GM18951 (cell line): ENCODE measurements at regions not wholly inside any gene's neighbourhood (a gene's known extent, or its start where the extent isn't known, plus 50 kb on each side); places are given as distances from the start of the nearest gene placed in this dataset.

ENCODE experiments used
- POLR2A ChIP-seq: IDR thresholded peaks from 4 replicates; pipeline ENCODE4 v1.6.1; 2011; ENCODE audit warnings: mild to moderate bottlenecking; ENCODE audit not compliant: insufficient read length, insufficient read depth; ENCODE audit errors: extremely low read depth
- in situ Hi-C: fragments of 300-500 bp; cut with MboI; formaldehyde crosslinking; loops from one replicate; pipeline ENCODE4 v1.12.0; 2022; ENCODE audit warnings: low sequenced_read_pairs, mixed read lengths, inconsistent platforms; ENCODE audit not compliant: unreplicated experiment

DNA sequence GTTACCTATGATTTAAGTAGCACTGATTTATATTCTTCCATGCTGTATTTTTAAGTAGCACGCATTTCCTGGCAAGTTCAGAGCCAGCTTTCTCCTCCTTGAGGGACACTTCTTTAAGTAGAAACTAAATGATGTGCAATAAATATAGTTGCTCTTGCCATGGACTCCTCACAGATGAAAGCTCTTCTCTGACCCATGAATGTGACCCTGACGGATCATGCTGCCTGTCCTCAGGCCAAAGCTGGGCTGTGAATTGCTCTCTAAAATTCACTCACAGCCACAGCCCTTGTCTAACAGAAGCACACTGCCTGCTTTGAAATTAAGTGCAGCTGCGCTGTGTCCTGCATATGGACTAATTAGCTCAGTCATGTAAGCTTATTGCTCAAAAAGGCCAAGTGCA is 438.8 kb downstream of the PMP22 start:
- no peak for TF ChIP-seq POLR2A
- in situ Hi-C loops = no loop called here

DNA sequence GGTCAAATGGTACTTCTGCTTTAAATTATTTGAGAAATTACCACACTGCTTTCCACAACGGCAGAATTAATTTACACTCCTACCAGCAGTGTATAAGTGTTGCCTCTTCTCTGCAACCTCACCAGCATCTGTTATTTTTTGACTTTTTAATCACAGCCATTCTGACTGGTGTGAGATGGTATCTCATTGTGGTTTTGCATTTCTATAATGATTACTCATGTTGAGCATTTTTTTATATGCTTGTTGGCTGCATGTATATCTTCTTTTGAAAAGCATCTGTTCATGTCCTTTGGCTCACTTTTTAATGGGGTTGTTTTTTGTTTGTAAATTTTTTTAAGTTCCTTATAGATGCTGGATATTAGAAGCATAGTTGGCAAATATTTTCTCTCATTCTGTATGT is 446.7 kb downstream of the PMP22 start:
- in situ Hi-C loops = no loop called here
- no peak for TF ChIP-seq POLR2A

DNA sequence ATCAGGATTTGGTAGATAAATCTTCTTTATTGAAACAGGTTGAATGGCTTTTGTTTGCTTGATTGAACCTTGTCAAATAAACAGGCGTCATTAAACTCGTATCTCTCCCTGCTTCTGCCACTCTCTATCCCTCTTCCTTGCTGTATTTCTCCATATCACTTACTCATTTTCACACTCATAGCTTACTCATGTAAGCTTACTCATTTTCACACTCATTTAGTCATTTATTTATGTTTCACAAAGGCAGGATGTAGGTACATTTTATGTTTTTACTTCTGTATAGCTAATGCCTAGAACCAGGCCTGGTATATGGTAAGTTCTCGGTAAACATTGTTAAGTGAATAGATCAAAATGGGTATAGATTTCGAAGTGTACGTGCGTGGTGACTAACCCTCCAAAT is 450.0 kb downstream of the PMP22 start:
- no peak for TF ChIP-seq POLR2A
- in situ Hi-C loops = no loop called here

DNA sequence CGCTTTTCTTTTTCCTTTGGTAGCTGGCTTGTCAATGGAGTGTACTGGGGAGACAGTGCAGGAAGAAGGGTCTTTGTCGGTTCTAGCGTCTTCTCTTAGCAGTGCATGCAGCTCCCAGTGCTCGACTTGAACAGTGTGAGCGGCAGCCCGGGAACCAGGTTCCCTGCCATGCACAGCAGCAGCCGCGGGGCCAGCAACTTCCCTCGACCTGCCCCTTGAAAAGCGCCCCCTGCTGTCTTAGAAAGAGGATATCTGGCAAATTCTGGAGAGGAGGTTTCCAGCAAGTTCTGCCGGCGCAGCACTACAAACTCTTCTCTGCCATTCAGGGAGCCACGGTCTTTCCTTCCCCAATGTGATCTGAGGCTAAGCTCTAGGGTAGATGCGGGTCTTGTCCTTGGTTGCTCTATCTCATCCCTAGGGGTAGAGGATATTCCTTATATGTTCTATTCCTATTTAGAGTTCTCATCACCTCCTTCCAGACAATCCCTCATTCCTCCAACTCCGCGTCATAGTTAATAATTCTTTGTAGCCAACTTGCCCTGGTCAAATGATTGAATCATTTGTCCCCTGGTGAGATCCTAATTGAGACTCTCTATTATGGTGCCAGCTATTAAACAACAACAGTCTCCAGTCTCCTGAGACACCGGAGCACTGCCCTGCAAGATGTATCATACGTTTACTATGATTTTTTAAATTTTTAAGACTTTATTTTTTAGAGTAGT is 451.3 kb downstream of the PMP22 start:
- in situ Hi-C loops = no loop called here
- TF ChIP-seq POLR2A = no peak

DNA sequence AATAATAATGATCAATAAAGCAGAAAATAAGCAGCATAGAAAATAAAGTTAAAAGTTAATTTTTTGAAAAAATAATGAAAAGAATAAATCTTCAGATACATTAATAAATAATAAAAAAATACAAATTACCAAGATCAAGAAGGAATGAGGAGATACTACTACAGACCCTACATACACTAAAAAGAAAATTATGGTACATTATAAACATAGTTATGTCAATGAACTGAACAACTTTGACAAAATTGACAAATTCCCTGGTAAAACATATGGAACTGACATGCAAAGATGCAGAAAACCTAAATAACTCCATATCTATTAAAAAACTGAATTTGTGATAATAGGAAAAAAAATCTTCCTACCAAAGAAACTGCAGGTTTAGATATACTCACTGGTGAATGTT is 456.7 kb downstream of the PMP22 start:
- in situ Hi-C loops = no loop called here
- TF ChIP-seq POLR2A = no peak

- in situ Hi-C loops = no loop called here
- no peak for TF ChIP-seq POLR2A
These were observed 459.8 kb downstream of the PMP22 start for GRCh38 chr17:14805348-14805747.

DNA sequence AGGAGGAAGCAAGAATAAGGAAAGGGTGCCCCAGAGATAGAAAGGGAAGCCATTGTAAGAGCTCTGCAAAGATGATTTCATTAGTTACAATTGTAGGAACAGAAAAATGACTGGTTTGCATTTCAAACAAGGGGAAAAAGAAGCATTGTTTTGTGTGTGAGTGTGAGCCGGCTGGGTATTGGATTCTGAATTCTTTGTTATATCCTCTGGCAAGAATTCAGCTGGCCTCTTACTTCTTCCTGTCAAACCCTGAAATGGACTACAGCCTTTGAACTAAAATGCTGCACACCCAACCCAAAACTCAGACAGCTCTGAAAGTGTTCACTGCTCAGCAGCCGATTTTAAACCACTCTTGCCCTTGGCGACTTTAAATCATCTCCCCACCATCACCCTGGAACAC is 461.3 kb downstream of the PMP22 start:
- no peak for TF ChIP-seq POLR2A
- in situ Hi-C loops = no loop called here

DNA sequence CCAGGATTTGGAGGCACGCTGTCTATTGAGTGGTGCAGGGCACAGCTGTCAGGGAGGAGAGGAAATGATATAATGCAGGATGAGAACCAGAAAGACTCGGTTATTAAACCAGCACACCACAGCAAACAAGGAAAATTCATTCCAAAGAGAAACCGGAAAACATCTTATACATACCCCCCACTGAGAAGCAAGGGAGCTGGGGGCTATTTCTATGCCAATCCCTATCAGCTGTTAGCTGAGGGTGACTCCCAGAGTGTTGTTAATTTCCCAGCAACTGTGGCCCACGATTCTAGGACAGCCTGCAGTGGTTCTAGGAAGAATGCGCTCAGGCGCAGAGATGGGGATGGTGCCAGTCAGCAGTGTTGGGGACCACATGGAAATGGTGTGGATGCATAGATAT is 467.3 kb downstream of the PMP22 start:
- no peak for TF ChIP-seq POLR2A
- in situ Hi-C loops = no loop called here

- no peak for TF ChIP-seq POLR2A
These were observed 468.1 kb downstream of the PMP22 start for GRCh38 chr17:14797021-14797420.

DNA sequence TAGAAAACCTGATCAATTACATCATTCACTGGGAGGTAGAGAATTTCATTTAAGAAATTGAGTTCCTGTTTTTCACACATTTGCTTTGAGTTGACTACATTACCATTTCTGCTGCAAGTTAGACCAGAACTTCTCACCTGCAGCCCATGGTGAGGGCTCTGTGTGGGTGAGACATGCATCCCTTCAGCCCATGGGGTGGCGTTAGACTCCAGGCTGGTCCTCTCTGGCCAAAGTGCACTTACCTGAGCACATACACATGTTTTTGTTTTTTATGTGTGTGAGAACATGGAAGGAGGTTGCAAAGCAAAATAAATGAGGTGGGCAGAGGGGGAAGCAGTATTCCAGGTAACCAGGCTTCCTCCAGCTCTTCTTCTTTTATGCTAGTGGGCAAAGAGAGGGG is 470.2 kb downstream of the PMP22 start:
- TF ChIP-seq POLR2A = no peak
- in situ Hi-C loops = no loop called here

More at GRCh38 chr17:14797021-14797420, 468.1 kb downstream of the PMP22 start:
- in situ Hi-C loops = no loop called here

- TF ChIP-seq POLR2A = no peak
- in situ Hi-C loops = no loop called here
These were observed 471.9 kb downstream of the PMP22 start for GRCh38 chr17:14793237-14793636.

GRCh38 chr17:14792746-14793145 is 472.4 kb downstream of the PMP22 start:
- in situ Hi-C loops = no loop called here
- no peak for TF ChIP-seq POLR2A

GRCh38 chr17:14791221-14791620 is 473.9 kb downstream of the PMP22 start:
- in situ Hi-C loops = no loop called here
- TF ChIP-seq POLR2A = no peak

DNA sequence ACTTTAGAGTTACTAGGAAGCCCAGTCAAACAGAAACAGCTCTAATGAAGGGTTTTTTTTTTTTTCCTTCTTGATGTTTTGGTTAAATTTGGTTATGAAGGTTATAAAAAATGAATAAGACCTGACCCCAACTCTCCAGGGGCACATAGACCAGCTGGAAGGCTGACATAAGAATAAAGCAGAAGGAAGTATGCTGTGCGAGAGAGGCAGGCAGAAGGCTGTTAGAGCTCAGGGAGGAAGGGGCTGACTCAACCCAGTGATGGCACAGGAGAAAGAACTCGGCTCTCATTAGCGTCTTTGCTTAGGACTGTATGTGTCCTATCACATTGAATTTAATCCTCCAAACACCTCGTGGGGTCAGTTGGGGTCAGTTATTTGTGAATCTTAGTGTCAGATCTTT is 474.6 kb downstream of the PMP22 start:
- in situ Hi-C loops = no loop called here

More for the DNA sequence above, 474.6 kb downstream of the PMP22 start:
- no peak for TF ChIP-seq POLR2A
